HG02588 (cell line): ENCODE measurements at regions not wholly inside any gene's neighbourhood (a gene's known extent, or its start where the extent isn't known, plus 50 kb on each side); places are given as distances from the start of the nearest gene placed in this dataset.

Experiments used
- ATAC-seq: cut with Tn5 transposase; IDR thresholded peaks from one replicate; pipeline ENCODE4 v1.9.1; 2021; ENCODE audit warnings: mild to moderate bottlenecking, moderate library complexity; ENCODE audit not compliant: unreplicated experiment

- no peak for ATAC-seq
Observed at GRCh38 chr9:89874351-89875321, 269.8 kb downstream of the GADD45G start.

- no peak for ATAC-seq
Observed at GRCh38 chr9:89877051-89878002, 272.5 kb downstream of the GADD45G start.

GRCh38 chr9:89878003-89878411 lies 273.2 kb downstream of the GADD45G start:
- ATAC-seq: no peak

GRCh38 chr9:89878687-89879086 lies 273.9 kb downstream of the GADD45G start:
- no peak for ATAC-seq

- ATAC-seq: no peak
Observed at GRCh38 chr9:89879276-89879675, 274.5 kb downstream of the GADD45G start.

GRCh38 chr9:89879701-89880100 lies 274.9 kb downstream of the GADD45G start:
- ATAC-seq: no peak

GRCh38 chr9:89880161-89880560 lies 275.3 kb downstream of the GADD45G start:
- no peak for ATAC-seq

GRCh38 chr9:89880721-89881120 lies 275.9 kb downstream of the GADD45G start:
- ATAC-seq: no peak

- no peak for ATAC-seq
Observed at GRCh38 chr9:89881431-89881830, 276.6 kb downstream of the GADD45G start.

GRCh38 chr9:89882930-89883361 lies 278.1 kb downstream of the GADD45G start:
- ATAC-seq: no peak

GRCh38 chr9:89883401-89884341 lies 278.9 kb downstream of the GADD45G start:
- ATAC-seq: no peak

- ATAC-seq: no peak
Observed at GRCh38 chr9:89884356-89885083, 279.7 kb downstream of the GADD45G start.

- no peak for ATAC-seq
Observed at GRCh38 chr9:89885156-89885555, 280.3 kb downstream of the GADD45G start.

GRCh38 chr9:89886281-89886700 lies 281.5 kb downstream of the GADD45G start:
- ATAC-seq: no peak

GRCh38 chr9:89887286-89887685 lies 282.5 kb downstream of the GADD45G start:
- no peak for ATAC-seq

GRCh38 chr9:89888233-89888632 lies 283.4 kb downstream of the GADD45G start:
- no peak for ATAC-seq

GRCh38 chr9:89888677-89889076 lies 283.9 kb downstream of the GADD45G start:
- no peak for ATAC-seq

- no peak for ATAC-seq
Observed at GRCh38 chr9:89889865-89890264, 285.1 kb downstream of the GADD45G start.

GRCh38 chr9:89890326-89890980 lies 285.6 kb downstream of the GADD45G start:
- no peak for ATAC-seq
